Astrocyte (in vitro differentiated cells and primary cell): ENCODE measurements at regions not wholly inside any gene's neighbourhood (a gene's known extent, or its start where the extent isn't known, plus 50 kb on each side); places are given as distances from the start of the nearest gene placed in this dataset.

Experiments
- EZH2 ChIP-seq: IDR thresholded peaks from 2 replicates; pipeline ENCODE4 v1.6.1; 2012; ENCODE audit warnings: mild to moderate bottlenecking, low read length, inconsistent platforms; ENCODE audit not compliant: insufficient read depth
- TF ChIP-seq, protein P1 (sequence below): IDR thresholded peaks from 2 replicates; pipeline ENCODE4 v1.5.1; 2011; ENCODE audit warnings: low read depth, mild to moderate bottlenecking, inconsistent platforms, low read length, moderate library complexity; ENCODE audit not compliant: insufficient read depth

DNA sequence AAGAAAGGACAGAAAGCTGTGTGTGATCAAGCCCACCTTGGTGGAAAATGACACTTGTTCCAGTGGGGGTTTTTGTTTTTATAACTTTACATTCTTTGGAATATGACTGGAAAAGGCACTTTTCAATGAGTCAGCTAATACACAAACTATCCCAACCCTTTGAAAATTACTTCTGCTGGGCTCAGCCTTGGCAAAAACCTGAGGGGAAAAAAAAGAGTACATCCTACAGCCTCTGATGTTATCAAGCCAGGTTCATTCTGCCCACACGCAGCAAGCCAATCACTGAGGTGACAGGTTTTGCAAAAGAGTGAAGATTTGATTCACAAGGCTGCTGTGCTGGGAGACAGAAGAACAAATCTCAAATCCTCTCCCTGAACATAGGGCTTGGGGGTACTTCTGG is 484.5 kb upstream of the ERCC4 start:
- TF ChIP-seq, protein P1, sequence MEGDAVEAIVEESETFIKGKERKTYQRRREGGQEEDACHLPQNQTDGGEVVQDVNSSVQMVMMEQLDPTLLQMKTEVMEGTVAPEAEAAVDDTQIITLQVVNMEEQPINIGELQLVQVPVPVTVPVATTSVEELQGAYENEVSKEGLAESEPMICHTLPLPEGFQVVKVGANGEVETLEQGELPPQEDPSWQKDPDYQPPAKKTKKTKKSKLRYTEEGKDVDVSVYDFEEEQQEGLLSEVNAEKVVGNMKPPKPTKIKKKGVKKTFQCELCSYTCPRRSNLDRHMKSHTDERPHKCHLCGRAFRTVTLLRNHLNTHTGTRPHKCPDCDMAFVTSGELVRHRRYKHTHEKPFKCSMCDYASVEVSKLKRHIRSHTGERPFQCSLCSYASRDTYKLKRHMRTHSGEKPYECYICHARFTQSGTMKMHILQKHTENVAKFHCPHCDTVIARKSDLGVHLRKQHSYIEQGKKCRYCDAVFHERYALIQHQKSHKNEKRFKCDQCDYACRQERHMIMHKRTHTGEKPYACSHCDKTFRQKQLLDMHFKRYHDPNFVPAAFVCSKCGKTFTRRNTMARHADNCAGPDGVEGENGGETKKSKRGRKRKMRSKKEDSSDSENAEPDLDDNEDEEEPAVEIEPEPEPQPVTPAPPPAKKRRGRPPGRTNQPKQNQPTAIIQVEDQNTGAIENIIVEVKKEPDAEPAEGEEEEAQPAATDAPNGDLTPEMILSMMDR, result no peak
- TF ChIP-seq EZH2, result no peak
